Nephron progenitor cell (in vitro differentiated cells): ENCODE measurements at regions not wholly inside any gene's neighbourhood (a gene's known extent, or its start where the extent isn't known, plus 50 kb on each side); places are given as distances from the start of the nearest gene placed in this dataset.
A peak's percentile ranks its signal among the peaks of the same experiment; 100 is the strongest.

Experiments
- DNase-seq: peaks from one replicate; pipeline ENCODE4 v3.0.0; 2021
- H3K27ac Mint-ChIP-seq: 2 replicates; pipeline ENCODE4 v1.8.0; 2021; ENCODE audit warnings: mild to moderate bottlenecking, moderate library complexity, mixed read lengths
- H3K27me3 Mint-ChIP-seq: 2 replicates; pipeline ENCODE4 v1.8.0; 2021; ENCODE audit warnings: mild to moderate bottlenecking, low read depth, mixed read lengths; ENCODE audit not compliant: poor library complexity
- H3K36me3 Mint-ChIP-seq: 2 replicates; pipeline ENCODE4 v1.8.0; 2021; ENCODE audit warnings: low read depth, mixed read lengths
- H3K4me1 Mint-ChIP-seq: 2 replicates; pipeline ENCODE4 v1.8.0; 2021; ENCODE audit warnings: mixed read lengths
- H3K4me3 Mint-ChIP-seq: 2 replicates; pipeline ENCODE4 v1.8.0; 2021; ENCODE audit warnings: mild to moderate bottlenecking, moderate library complexity, mixed read lengths
- H3K9me3 Mint-ChIP-seq: 2 replicates; pipeline ENCODE4 v1.8.0; 2021; ENCODE audit warnings: mild to moderate bottlenecking, moderate library complexity, mixed read lengths
- TF ChIP-seq, protein P1 (sequence below): fragments of 200-600 bp; sonication (generic); IDR thresholded peaks from 2 replicates; pipeline ENCODE4 v1.5.0; 2021; ENCODE audit warnings: antibody characterized with exemption

DNA sequence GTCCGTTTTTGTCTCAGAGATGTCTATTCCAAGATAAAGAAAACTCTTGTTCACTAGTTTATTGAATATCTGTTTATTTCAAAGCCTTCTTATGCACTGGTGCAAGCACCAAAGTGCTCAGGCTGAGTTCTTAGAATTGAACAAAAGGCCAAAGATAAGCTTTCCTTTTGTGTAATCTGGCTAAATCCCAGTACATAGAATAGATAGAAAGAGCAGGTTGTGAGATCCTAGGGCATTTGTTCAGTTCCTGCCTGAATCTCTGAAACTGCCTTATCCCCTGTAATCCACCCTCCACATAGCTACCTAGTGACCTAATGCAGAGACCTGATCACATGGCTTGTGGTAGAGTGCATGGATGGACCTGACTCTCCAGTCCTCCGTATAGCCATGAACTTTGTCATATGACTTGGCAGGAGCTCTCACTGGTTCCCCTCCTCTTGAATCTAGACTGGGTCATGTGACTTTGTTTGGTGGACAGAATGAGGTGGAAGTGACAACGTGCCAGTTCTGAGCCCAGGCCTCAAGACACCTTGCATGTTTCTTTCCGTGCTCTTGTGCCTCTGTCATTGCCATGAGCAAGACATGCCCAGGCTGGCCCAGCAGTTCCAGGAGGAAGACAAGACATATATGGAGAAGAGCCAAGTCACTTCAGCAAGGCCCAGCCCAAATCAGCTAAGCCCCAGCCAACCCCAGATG is 139.3 kb upstream of the SHB start:
- no peaks in the 10 kb centered on the region for H3K36me3 Mint-ChIP-seq
- H3K27me3 Mint-ChIP-seq = peaks cover 23% of the 10 kb centered on the region
- TF ChIP-seq, protein P1, sequence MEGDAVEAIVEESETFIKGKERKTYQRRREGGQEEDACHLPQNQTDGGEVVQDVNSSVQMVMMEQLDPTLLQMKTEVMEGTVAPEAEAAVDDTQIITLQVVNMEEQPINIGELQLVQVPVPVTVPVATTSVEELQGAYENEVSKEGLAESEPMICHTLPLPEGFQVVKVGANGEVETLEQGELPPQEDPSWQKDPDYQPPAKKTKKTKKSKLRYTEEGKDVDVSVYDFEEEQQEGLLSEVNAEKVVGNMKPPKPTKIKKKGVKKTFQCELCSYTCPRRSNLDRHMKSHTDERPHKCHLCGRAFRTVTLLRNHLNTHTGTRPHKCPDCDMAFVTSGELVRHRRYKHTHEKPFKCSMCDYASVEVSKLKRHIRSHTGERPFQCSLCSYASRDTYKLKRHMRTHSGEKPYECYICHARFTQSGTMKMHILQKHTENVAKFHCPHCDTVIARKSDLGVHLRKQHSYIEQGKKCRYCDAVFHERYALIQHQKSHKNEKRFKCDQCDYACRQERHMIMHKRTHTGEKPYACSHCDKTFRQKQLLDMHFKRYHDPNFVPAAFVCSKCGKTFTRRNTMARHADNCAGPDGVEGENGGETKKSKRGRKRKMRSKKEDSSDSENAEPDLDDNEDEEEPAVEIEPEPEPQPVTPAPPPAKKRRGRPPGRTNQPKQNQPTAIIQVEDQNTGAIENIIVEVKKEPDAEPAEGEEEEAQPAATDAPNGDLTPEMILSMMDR = no peak
- H3K9me3 Mint-ChIP-seq = peaks cover 8% of the 10 kb centered on the region
- no peak overlapping the region for H3K4me3 Mint-ChIP-seq
- peaks cover 4% of the 10 kb centered on the region for H3K4me1 Mint-ChIP-seq
- H3K27ac Mint-ChIP-seq = no peak overlapping the region
- DNase-seq = no peak

DNA sequence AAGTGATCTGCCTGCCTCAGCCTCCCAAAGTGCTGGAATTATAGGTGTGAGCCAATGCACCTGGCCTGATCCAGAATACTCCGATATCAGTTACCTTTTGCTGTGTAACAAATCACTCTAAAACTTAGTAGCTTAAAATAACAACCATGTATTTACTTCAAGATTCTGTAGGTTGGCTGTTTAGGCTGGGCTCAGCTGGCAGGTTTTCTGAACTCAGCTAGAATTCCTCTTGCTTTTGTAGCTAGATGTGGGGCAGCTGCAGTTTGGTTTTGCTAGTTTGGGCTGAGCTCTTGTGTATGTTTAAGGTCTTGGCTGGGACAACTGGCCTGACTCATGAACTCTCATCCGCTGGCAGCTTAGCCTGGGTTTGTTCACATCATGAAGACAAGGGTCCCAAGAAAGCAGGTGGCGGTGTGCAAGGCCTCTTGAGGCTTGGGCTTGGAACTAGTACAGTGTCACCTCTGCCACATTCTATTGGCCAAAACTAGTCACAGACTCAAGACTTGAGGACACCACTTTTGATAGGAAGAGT is 138.3 kb upstream of the SHB start:
- no peak for DNase-seq
- Mint-ChIP-seq H3K27me3 (peaks cover 17% of the 10 kb centered on the region), H3K27ac (no peak overlapping the region), H3K4me1 (peaks cover 8% of the 10 kb centered on the region), H3K36me3 (peaks cover 2% of the 10 kb centered on the region), H3K4me3 (no peak overlapping the region), H3K9me3 (peaks cover 11% of the 10 kb centered on the region)
- TF ChIP-seq, protein P1 = no peak

DNA sequence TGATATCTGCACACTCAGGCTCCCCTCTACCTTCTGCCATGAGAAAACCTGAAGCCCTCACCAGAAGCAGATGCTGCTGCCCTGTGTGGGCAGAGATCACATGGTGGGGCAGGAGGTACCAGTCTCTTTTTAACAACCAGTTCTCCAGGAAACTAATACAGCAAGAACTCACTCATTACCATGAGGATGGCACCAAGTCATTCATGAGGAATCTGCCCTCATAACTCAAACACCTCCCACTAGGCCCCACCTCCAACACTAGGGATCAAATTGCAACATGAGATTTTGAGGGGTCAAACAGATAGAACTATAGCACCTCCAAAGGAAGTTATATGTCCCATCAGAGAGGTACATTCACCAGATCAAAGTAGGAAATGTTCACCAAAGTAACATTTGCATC is 136.3 kb upstream of the SHB start:
- peak overlapping the region; percentile 17 for H3K27ac Mint-ChIP-seq
- no peak overlapping the region for H3K4me3 Mint-ChIP-seq
- TF ChIP-seq, protein P1 = no peak
- H3K27me3 Mint-ChIP-seq = peaks cover 13% of the 10 kb centered on the region
- peaks cover 23% of the 10 kb centered on the region for H3K9me3 Mint-ChIP-seq
- no peak for DNase-seq
- peaks cover 4% of the 10 kb centered on the region for H3K36me3 Mint-ChIP-seq
- peaks cover 11% of the 10 kb centered on the region for H3K4me1 Mint-ChIP-seq

DNA sequence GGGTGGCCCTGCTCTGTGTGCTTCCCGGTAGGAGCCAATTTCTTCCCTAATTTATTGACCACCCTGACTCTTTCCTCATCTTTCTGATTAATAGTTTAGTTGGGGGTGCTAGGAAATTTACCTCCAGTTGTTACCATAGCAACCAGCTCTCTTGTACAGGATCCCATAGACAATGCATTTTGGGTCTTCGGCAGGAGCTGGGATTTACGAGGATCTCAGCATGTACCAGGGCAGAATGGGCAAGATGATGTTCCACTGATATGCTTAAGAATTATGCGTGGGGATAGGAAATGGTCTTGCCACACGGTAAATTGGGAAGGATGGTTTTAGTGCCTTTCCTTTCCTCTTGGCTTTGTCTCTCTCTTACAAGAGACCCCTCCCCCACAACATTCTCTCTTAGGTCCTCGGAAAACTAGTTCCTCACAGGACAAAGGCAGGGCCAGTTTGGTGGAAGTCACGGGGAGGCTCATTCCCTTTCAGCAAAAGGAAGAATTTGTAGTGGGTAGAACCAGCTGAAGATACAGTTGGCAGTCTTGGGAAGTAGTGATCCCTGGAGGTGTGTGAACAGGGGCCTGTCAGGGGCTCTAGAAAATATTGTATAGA is 133.4 kb upstream of the SHB start:
- no peak for DNase-seq
- TF ChIP-seq, protein P1 = no peak
- Mint-ChIP-seq H3K27me3 (peaks cover 13% of the 10 kb centered on the region), H3K27ac (no peak overlapping the region), H3K9me3 (peaks cover 18% of the 10 kb centered on the region), H3K4me1 (peaks cover 22% of the 10 kb centered on the region), H3K4me3 (no peak overlapping the region), H3K36me3 (peaks cover 4% of the 10 kb centered on the region)

DNA sequence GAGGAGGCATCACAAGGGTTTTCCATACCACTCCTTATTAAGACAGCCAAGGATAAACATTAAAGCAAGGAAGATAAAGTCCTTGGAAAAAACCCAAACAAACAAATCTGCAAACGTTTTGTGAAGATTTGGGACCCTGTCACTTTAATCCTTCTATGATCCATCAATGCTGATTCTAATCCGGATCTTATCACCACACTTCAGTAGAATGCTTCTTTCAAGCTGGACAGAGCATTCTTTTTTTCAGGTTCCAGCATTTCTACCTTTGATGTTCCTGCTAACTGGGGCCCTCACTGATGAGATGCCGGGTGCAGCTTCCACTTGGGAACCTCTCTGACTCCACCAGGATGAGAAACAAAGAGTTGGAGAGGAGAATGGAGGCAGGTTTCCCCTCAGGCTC is 132.8 kb upstream of the SHB start:
- H3K9me3 Mint-ChIP-seq = peaks cover 15% of the 10 kb centered on the region
- TF ChIP-seq, protein P1 = no peak
- H3K27me3 Mint-ChIP-seq = peaks cover 13% of the 10 kb centered on the region
- peaks cover 4% of the 10 kb centered on the region for H3K36me3 Mint-ChIP-seq
- H3K27ac Mint-ChIP-seq = no peak overlapping the region
- no peak overlapping the region for H3K4me3 Mint-ChIP-seq
- DNase-seq = no peak
- peaks cover 23% of the 10 kb centered on the region for H3K4me1 Mint-ChIP-seq
